Calu3 (cell line): ENCODE measurements at regions not wholly inside any gene's neighbourhood (a gene's known extent, or its start where the extent isn't known, plus 50 kb on each side); places are given as distances from the start of the nearest gene placed in this dataset.

Experiments
- BruUV-seq: library from RNA; stranded (reverse); fragments of 400-500 nt; replicated peaks from 2 replicates; lab custom pipeline; 2021; lab: Mats Ljungman, UMichigan
- CTCF ChIA-PET: fragments of 300-600 bp; sonication (Branson Sonifier 250); formaldehyde crosslinking; loops from one replicate; lab custom pipeline; 2022; ENCODE audit warnings: antibody characterized with exemption; lab: Charles Lee
- DNase-seq: peaks from one replicate; pipeline ENCODE4 v3.0.0; 2022
- H3K27ac Mint-ChIP-seq: one replicate; pipeline ENCODE4 v1.8.0; 2022; ENCODE audit warnings: mixed read lengths; ENCODE audit not compliant: unreplicated experiment
- H3K27me3 Mint-ChIP-seq: one replicate; pipeline ENCODE4 v1.8.0; 2022; ENCODE audit warnings: mixed read lengths; ENCODE audit not compliant: unreplicated experiment
- H3K36me3 Mint-ChIP-seq: one replicate; pipeline ENCODE4 v1.8.0; 2022; ENCODE audit warnings: mild to moderate bottlenecking, moderate library complexity, mixed read lengths; ENCODE audit not compliant: insufficient read depth, unreplicated experiment
- H3K4me1 Mint-ChIP-seq: one replicate; pipeline ENCODE4 v1.8.0; 2022; ENCODE audit warnings: mild to moderate bottlenecking, low read depth, mixed read lengths; ENCODE audit not compliant: unreplicated experiment
- H3K4me3 Mint-ChIP-seq: one replicate; pipeline ENCODE4 v1.8.0; 2022; ENCODE audit warnings: mild to moderate bottlenecking, low read depth, moderate library complexity, mixed read lengths; ENCODE audit not compliant: unreplicated experiment
- H3K9me3 Mint-ChIP-seq: one replicate; pipeline ENCODE4 v1.8.0; 2022; ENCODE audit warnings: low read depth, mixed read lengths; ENCODE audit not compliant: unreplicated experiment
- intact Hi-C: fragments of 100-400 bp; cut with micrococcal nuclease; formaldehyde crosslinking; loops from one replicate; pipeline ENCODE4 v1.10.0; 2022; ENCODE audit not compliant: unreplicated experiment
- TF ChIP-seq, protein P1 (sequence below): fragments of 200-600 bp; IDR thresholded peaks from one replicate; pipeline ENCODE4 v1.8.0; 2022; ENCODE audit warnings: antibody characterized with exemption; ENCODE audit not compliant: unreplicated experiment

GRCh38 chr11:116109228-116109627 lies 605.0 kb upstream of the CADM1 start:
- intact Hi-C loops: no loop called here
- Mint-ChIP-seq H3K36me3 (no peaks in the 10 kb centered on the region), H3K27ac (no peak overlapping the region), H3K4me1 (no peaks in the 10 kb centered on the region), H3K4me3 (no peak overlapping the region), H3K27me3 (peaks cover 13% of the 10 kb centered on the region), H3K9me3 (peaks cover 4% of the 10 kb centered on the region)
- BruUV-seq: no TSS peak
- peak; percentile 3 for DNase-seq
- TF ChIP-seq, protein P1, sequence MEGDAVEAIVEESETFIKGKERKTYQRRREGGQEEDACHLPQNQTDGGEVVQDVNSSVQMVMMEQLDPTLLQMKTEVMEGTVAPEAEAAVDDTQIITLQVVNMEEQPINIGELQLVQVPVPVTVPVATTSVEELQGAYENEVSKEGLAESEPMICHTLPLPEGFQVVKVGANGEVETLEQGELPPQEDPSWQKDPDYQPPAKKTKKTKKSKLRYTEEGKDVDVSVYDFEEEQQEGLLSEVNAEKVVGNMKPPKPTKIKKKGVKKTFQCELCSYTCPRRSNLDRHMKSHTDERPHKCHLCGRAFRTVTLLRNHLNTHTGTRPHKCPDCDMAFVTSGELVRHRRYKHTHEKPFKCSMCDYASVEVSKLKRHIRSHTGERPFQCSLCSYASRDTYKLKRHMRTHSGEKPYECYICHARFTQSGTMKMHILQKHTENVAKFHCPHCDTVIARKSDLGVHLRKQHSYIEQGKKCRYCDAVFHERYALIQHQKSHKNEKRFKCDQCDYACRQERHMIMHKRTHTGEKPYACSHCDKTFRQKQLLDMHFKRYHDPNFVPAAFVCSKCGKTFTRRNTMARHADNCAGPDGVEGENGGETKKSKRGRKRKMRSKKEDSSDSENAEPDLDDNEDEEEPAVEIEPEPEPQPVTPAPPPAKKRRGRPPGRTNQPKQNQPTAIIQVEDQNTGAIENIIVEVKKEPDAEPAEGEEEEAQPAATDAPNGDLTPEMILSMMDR: no peak
- CTCF ChIA-PET: no interaction called here

- H3K4me3 Mint-ChIP-seq: no peak overlapping the region
- H3K27me3 Mint-ChIP-seq: peaks cover 13% of the 10 kb centered on the region
- BruUV-seq: no TSS peak
- TF ChIP-seq, protein P1: no peak
- H3K4me1 Mint-ChIP-seq: no peaks in the 10 kb centered on the region
- intact Hi-C loops: no loop called here
- H3K27ac Mint-ChIP-seq: no peak overlapping the region
- CTCF ChIA-PET: no interaction called here
- H3K9me3 Mint-ChIP-seq: peaks cover 4% of the 10 kb centered on the region
- no peaks in the 10 kb centered on the region for H3K36me3 Mint-ChIP-seq
- DNase-seq: no peak
These were observed 603.9 kb upstream of the CADM1 start for GRCh38 chr11:116108161-116108560.

GRCh38 chr11:116107229-116107628 lies 603.0 kb upstream of the CADM1 start:
- DNase-seq: no peak
- intact Hi-C loops: no loop called here
- H3K27me3 Mint-ChIP-seq: peaks cover 8% of the 10 kb centered on the region
- no peaks in the 10 kb centered on the region for H3K4me1 Mint-ChIP-seq
- H3K4me3 Mint-ChIP-seq: no peak overlapping the region
- CTCF ChIA-PET: no interaction called here
- peaks cover 6% of the 10 kb centered on the region for H3K9me3 Mint-ChIP-seq
- H3K36me3 Mint-ChIP-seq: no peaks in the 10 kb centered on the region
- BruUV-seq: no TSS peak
- H3K27ac Mint-ChIP-seq: no peak overlapping the region
- TF ChIP-seq, protein P1: no peak

- Mint-ChIP-seq H3K27ac (no peak overlapping the region), H3K9me3 (peaks cover 6% of the 10 kb centered on the region), H3K4me3 (no peak overlapping the region), H3K36me3 (no peaks in the 10 kb centered on the region), H3K4me1 (no peaks in the 10 kb centered on the region), H3K27me3 (no peaks in the 10 kb centered on the region)
- DNase-seq: no peak
- TF ChIP-seq, protein P1: no peak
- intact Hi-C loops: no loop called here
- CTCF ChIA-PET: no interaction called here
- no TSS peak for BruUV-seq
These were observed 600.4 kb upstream of the CADM1 start for GRCh38 chr11:116104498-116105174.
